ENCODE measurements at regions not wholly inside any gene's neighbourhood (a gene's known extent, or its start where the extent isn't known, plus 50 kb on each side); places are given as distances from the start of the nearest gene placed in this dataset.

DNA sequence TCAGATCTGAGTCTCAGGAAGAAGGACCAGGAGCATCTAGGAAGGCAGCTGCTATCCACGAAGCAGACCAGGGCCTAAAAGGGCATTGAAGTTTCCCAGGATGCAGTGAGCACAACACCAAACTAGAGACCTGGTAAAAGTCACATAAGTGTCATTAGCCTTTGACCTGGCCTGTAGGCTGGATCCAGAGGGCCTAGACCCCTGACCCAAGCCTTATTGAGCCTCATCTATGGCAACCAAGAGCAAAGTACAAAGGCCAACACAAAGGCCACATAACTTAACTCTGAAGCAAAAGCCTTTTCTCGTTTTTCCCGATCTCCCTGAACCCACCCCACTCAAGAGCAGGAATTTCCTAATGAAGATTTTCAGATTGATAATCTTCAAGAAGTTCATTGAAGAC is 127.3 kb upstream of the SRD5A2 start:
- ChIA-PET POLR2A (no interaction called here), RAD21 (ENCODE audit: unreplicated experiment) (no interaction called here), SMC1A (ENCODE audit: uncharacterized antibody, unreplicated experiment) (no interaction called here), CTCF (interaction anchor here (1.2 kb wide), 1 partner anchor 11 kb away, joined by 3 read pairs; no protein-coding TSS in a partner anchor)
- Histone ChIP-seq H3K79me2 (ENCODE audit: control insufficient read depth, insufficient read depth, low read length) (no peaks in the 10 kb centered on the region), H3K27ac (ENCODE audit: control insufficient read depth, insufficient read depth) (no peak overlapping the region), H3K27me3 (replicated peaks in 1 of 2; ENCODE audit: control insufficient read depth in 2 of 2, insufficient read depth in 2 of 2, low read length in 1 of 2) (no peaks in the 10 kb centered on the region), H3K4me1 (ENCODE audit: control insufficient read depth, insufficient read depth, low read length) (no peaks in the 10 kb centered on the region), H3K9me3 (replicated peaks; ENCODE audit: control insufficient read depth, insufficient read depth, low read length) (no peaks in the 10 kb centered on the region), H3K4me2 (ENCODE audit: control insufficient read depth, insufficient read depth) (no peak overlapping the region), H3K4me3 (no peak overlapping the region), H2AFZ (ENCODE audit: control insufficient read depth, low read depth, low read length) (no peak overlapping the region), H3K36me3 (ENCODE audit: control insufficient read depth in 2 of 2, insufficient read depth in 2 of 2, low read length in 1 of 2) (no peaks in the 10 kb centered on the region), H3K9ac (ENCODE audit: control insufficient read depth, insufficient read depth, low read length) (no peak overlapping the region), H4K20me1 (ENCODE audit: control insufficient read depth, insufficient read depth) (no peaks in the 10 kb centered on the region)
- 0% methylated on average over 3 of the region's 3 CpGs for WGBS (ENCODE audit: insufficient coverage, insufficient replicate concordance, low lambda C conversion rate, missing lambda C conversion rate)
- no peak for TF ChIP-seq SUZ12 (IDR thresholded peaks at IDR 0.05; ENCODE audit: unreplicated experiment)
- TF ChIP-seq IRF4 (IDR thresholded peaks at IDR 0.05; ENCODE audit: low read depth, low read length): no peak
- no peak for TF ChIP-seq SPI1 (IDR thresholded peaks at IDR 0.05; ENCODE audit: borderline replicate concordance, insufficient read depth, low read depth, low read length)
- TF ChIP-seq ASH2L (IDR thresholded peaks at IDR 0.05; ENCODE audit: borderline replicate concordance, low read depth): no peak
- TF ChIP-seq, protein P1, sequence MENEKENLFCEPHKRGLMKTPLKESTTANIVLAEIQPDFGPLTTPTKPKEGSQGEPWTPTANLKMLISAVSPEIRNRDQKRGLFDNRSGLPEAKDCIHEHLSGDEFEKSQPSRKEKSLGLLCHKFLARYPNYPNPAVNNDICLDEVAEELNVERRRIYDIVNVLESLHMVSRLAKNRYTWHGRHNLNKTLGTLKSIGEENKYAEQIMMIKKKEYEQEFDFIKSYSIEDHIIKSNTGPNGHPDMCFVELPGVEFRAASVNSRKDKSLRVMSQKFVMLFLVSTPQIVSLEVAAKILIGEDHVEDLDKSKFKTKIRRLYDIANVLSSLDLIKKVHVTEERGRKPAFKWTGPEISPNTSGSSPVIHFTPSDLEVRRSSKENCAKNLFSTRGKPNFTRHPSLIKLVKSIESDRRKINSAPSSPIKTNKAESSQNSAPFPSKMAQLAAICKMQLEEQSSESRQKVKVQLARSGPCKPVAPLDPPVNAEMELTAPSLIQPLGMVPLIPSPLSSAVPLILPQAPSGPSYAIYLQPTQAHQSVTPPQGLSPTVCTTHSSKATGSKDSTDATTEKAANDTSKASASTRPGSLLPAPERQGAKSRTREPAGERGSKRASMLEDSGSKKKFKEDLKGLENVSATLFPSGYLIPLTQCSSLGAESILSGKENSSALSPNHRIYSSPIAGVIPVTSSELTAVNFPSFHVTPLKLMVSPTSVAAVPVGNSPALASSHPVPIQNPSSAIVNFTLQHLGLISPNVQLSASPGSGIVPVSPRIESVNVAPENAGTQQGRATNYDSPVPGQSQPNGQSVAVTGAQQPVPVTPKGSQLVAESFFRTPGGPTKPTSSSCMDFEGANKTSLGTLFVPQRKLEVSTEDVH (IDR thresholded peaks at IDR 0.05; ENCODE audit: low read depth, partially characterized antibody): no peak
- TF ChIP-seq MLLT1 (IDR thresholded peaks at IDR 0.05): no peak
- no peak for TF ChIP-seq MYC (IDR thresholded peaks at IDR 0.05; ENCODE audit: insufficient read depth, insufficient read length, insufficient replicate concordance, low read length, severe bottlenecking)
- no peak for TF ChIP-seq TCF12 (IDR thresholded peaks at IDR 0.05; ENCODE audit: low read depth, low read length)
- TF ChIP-seq TAF1 (IDR thresholded peaks at IDR 0.05; ENCODE audit: borderline replicate concordance, low read depth, low read length): no peak
- TF ChIP-seq, protein P2, sequence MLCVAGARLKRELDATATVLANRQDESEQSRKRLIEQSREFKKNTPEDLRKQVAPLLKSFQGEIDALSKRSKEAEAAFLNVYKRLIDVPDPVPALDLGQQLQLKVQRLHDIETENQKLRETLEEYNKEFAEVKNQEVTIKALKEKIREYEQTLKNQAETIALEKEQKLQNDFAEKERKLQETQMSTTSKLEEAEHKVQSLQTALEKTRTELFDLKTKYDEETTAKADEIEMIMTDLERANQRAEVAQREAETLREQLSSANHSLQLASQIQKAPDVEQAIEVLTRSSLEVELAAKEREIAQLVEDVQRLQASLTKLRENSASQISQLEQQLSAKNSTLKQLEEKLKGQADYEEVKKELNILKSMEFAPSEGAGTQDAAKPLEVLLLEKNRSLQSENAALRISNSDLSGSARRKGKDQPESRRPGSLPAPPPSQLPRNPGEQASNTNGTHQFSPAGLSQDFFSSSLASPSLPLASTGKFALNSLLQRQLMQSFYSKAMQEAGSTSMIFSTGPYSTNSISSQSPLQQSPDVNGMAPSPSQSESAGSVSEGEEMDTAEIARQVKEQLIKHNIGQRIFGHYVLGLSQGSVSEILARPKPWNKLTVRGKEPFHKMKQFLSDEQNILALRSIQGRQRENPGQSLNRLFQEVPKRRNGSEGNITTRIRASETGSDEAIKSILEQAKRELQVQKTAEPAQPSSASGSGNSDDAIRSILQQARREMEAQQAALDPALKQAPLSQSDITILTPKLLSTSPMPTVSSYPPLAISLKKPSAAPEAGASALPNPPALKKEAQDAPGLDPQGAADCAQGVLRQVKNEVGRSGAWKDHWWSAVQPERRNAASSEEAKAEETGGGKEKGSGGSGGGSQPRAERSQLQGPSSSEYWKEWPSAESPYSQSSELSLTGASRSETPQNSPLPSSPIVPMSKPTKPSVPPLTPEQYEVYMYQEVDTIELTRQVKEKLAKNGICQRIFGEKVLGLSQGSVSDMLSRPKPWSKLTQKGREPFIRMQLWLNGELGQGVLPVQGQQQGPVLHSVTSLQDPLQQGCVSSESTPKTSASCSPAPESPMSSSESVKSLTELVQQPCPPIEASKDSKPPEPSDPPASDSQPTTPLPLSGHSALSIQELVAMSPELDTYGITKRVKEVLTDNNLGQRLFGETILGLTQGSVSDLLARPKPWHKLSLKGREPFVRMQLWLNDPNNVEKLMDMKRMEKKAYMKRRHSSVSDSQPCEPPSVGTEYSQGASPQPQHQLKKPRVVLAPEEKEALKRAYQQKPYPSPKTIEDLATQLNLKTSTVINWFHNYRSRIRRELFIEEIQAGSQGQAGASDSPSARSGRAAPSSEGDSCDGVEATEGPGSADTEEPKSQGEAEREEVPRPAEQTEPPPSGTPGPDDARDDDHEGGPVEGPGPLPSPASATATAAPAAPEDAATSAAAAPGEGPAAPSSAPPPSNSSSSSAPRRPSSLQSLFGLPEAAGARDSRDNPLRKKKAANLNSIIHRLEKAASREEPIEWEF (IDR thresholded peaks at IDR 0.05; ENCODE audit: insufficient replicate concordance, low read depth, low read length): no peak
- TF ChIP-seq ZSCAN29 (IDR thresholded peaks at IDR 0.05): no peak
- TF ChIP-seq KLF5 (IDR thresholded peaks at IDR 0.05; ENCODE audit: partially characterized antibody): no peak
- DNase-seq (ENCODE audit: low read depth, low spot score) (no peak), FAIRE-seq (peak; percentile 35), ATAC-seq (no peak)
- no TSS peak for BruUV-seq (replicated peaks)
- intact Hi-C loops (cut with micrococcal nuclease; ENCODE audit: unreplicated experiment) (no loop called here), in situ Hi-C loops (cut with MboI) (no loop called here)

Measured in GM12878 (cell line).